Skeletal muscle tissue (tissue), 4 donors: ENCODE measurements at regions not wholly inside any gene's neighbourhood (a gene's known extent, or its start where the extent isn't known, plus 50 kb on each side); places are given as distances from the start of the nearest gene placed in this dataset. TPM values are rescaled to one million over a fixed set of nuclear protein-coding genes. Genes with fewer than 3 reads are reported as not detected.
A peak's percentile ranks its signal among the peaks of the same experiment; 100 is the strongest.
"Not testable (repeated sequence)": the region's sequence is repeated elsewhere in the genome, so short reads cannot be mapped to it uniquely, and the experiment has no call there.

ENCODE experiments used
- H3K27ac ChIP-seq: one replicate; pipeline ENCODE4 v1.7.0; 2013; ENCODE audit warnings: mild to moderate bottlenecking, low read depth, low read length, inconsistent platforms
- H3K27me3 ChIP-seq, 3 donors: one replicate each; pipeline ENCODE4 v1.7.0; 2013; ENCODE audit warnings: low read length in 3 of 3; ENCODE audit not compliant: control insufficient read depth in 3 of 3, insufficient read depth in 3 of 3
- H3K36me3 ChIP-seq, 3 donors: one replicate each; pipeline ENCODE4 v1.7.0; 2013; ENCODE audit warnings: low read length in 3 of 3; ENCODE audit not compliant: control insufficient read depth in 3 of 3, insufficient read depth in 3 of 3
- H3K4me1 ChIP-seq, 3 donors: one replicate each; pipeline ENCODE4 v1.7.0; 2013; ENCODE audit warnings: low read length in 3 of 3, mild to moderate bottlenecking in 3 of 3; ENCODE audit not compliant: control insufficient read depth in 3 of 3, insufficient read depth in 3 of 3
- H3K4me3 ChIP-seq, 3 donors: one replicate each; pipeline ENCODE4 v1.7.0; 2013; ENCODE audit warnings: low read length in 3 of 3
- H3K9ac ChIP-seq, 3 donors: one replicate each; pipeline ENCODE4 v1.7.0; 2013; ENCODE audit warnings: low read length in 3 of 3, mild to moderate bottlenecking in 3 of 3, moderate library complexity in 2 of 3, low read depth in 1 of 3
- H3K9me3 ChIP-seq, 3 donors: one replicate each; pipeline ENCODE4 v1.7.0; 2013; ENCODE audit warnings: low read length in 3 of 3; ENCODE audit not compliant: control insufficient read depth in 3 of 3
- small RNA-seq: library from RNA; depleted of rRNA; stranded (forward); fragments of <200 nt; gene quantifications from one replicate; pipeline ENCODE3, GENCODE V24; 2014
- donor health status: Osteomylitis.

DNA sequence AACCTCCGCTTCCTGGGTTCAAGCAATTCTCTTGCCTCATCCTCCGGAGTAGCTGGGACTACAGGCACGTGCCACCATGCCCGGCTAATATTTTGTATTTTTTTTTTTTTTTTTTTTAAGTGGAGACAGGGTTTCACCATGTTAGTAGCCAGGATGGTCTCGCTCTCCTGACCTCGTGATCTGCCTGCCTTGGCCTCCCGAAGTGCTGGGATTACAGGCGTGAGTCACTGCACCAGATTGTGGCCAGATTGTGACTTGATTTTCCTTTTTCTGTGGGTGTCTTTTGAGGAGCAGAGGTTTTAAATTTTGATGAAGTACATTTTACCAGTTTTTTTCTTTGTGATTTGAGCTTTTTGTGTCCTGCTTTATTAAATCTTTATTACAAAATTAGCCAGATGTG lies 53.0 kb upstream of the TEX264 start:
- H3K36me3 ChIP-seq, H3K27ac ChIP-seq, H3K9ac ChIP-seq, H3K9me3 ChIP-seq, H3K4me3 ChIP-seq, H3K27me3 ChIP-seq: not testable (repeated sequence)
- peaks cover 17 to 20% (median 19%) of the 10 kb centered on the region in 3 donors for H3K4me1 ChIP-seq

DNA sequence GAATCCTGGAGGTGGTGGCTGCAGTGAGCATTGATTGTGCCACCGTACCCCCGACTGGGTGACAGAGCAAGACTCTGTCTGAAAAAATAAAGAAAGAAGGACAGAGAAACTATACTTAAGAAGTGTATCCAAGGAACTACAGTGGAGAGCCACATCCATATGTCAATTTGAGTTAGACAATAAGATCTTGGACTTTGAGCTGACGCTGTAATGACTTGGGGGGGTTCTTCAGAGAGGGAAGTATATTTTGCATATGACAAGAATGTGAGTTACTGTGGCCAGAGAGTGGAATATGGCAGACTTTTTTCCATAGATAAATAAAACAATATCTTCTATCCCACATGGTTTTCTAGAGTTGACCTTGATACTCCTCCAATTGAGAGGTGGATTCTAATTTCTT lies 52.6 kb upstream of the TEX264 start:
- H3K4me1 ChIP-seq, result peaks cover 19 to 23% (median 19%) of the 10 kb centered on the region in 3 donors
- H3K4me3 ChIP-seq, result no peak overlapping the region
- no peak overlapping the region for H3K27ac ChIP-seq
- H3K9ac ChIP-seq, result no peak overlapping the region
- H3K36me3 ChIP-seq, result peaks cover 0 to 2% (median 0%) of the 10 kb centered on the region in 3 donors
- H3K9me3 ChIP-seq, result no peaks in the 10 kb centered on the region
- no peaks in the 10 kb centered on the region for H3K27me3 ChIP-seq

DNA sequence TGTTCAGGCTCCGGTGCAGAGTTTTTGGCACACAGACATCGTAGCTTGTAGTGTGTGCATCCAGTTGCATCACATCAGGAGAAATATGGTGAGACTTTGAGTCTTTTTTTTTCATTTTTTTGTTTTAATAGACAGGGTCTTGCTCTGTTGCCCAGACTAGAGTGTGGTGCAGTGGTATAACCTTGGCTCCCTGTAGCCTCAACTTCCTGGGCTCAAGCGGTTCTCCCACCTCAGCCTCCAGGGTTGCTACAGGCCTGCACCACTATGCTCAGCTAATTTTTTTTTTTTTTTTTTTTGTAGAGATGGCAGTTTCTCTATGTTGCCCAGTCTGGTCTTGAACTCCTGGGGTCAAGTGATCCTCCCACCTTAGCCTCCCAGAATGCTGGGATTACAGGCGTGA lies 51.1 kb upstream of the TEX264 start:
- Histone ChIP-seq H3K27ac (no peak overlapping the region), H3K9me3 (no peaks in the 10 kb centered on the region), H3K27me3 (no peaks in the 10 kb centered on the region), H3K9ac (no peak overlapping the region), H3K36me3 (no peaks in the 10 kb centered on the region), H3K4me1 (peaks cover 19 to 23% (median 19%) of the 10 kb centered on the region in 3 donors), H3K4me3 (no peak overlapping the region)

DNA sequence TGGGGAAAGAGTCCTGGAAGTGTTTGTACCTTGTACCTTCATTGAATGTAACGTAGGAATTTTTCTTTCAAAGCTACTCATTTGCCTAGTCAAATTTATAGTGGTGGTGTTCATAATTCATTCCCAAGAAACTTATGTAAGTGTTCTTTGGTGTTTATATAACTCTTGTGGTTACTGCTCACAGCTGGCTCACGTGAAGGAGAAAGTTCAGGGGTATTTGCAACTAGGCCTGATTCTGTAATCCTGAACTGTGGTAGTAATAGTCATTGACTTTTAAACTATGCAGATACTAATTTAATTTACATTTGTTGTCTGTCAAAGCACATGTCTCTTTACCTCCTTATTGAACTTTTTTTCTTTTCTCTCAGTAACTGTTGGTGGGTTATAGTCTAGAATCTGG lies 50.5 kb upstream of the TEX264 start:
- H3K36me3 ChIP-seq, result no peaks in the 10 kb centered on the region
- peaks cover 19 to 23% (median 19%) of the 10 kb centered on the region in 3 donors for H3K4me1 ChIP-seq
- no peak overlapping the region for H3K4me3 ChIP-seq
- no peaks in the 10 kb centered on the region for H3K9me3 ChIP-seq
- no peaks in the 10 kb centered on the region for H3K27me3 ChIP-seq
- H3K27ac ChIP-seq, result no peak overlapping the region
- no peak overlapping the region for H3K9ac ChIP-seq

DNA sequence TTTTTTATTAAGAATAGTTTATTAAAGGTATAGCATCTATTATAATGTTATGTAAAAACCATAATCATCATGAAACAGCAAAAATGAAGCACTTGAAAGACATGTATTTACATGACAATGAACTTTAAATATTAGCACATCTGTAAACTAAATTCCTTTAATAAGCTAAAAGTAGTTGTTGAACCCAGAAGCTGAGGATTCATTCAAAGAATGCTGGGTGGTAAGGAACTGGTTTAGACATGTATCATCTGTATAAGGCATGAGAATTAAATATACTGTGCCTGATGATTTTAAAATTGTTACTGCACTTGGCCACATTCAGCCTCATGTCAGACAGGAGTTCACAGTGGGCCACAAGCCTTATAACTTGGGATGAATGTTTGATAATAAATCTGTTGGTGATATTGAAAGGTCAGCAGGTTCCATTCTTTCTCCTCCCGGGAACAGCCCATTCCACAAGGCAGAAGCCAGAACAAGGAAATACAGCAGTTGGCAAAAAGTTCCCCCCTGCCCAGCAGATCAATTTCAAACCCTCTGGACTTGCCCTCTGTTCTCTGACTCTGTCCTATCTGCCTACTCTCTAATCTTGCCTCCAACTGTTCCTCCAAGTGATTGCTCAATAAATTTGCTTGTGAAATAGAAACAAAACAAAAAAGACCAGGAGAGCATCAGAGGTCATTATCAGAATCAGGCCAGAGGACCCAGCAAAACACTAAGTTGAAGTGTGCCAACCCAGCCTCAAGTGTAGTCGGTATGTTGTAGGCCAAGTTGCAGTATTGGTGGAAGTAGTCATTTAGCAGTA lies 49.8 kb upstream of the TEX264 start:
- Histone ChIP-seq H3K27me3 (no peaks in the 10 kb centered on the region), H3K9me3 (no peaks in the 10 kb centered on the region), H3K4me1 (peaks cover 19 to 23% (median 19%) of the 10 kb centered on the region in 3 donors), H3K36me3 (no peaks in the 10 kb centered on the region), H3K9ac (peak overlapping the region in 1 of 3 donors; percentile 15), H3K4me3 (no peak overlapping the region), H3K27ac (no peak overlapping the region)

Small RNA genes lying in the stretch of these regions (small RNA-seq; reads per million reads assigned to genes)
- gene RNU6ATAC29P, result not detected
